Uterus (tissue), 2 donors: ENCODE measurements at regions not wholly inside any gene's neighbourhood (a gene's known extent, or its start where the extent isn't known, plus 50 kb on each side); places are given as distances from the start of the nearest gene placed in this dataset.

Experiments
- POLR2A ChIP-seq, 2 donors: fragments of 450-650 bp; IDR thresholded peaks; one replicate each; pipeline ENCODE4 v1.6.1; 2016; ENCODE audit warnings: antibody characterized with exemption in 2 of 2, mild to moderate bottlenecking in 1 of 2, moderate library complexity in 1 of 2
- TF ChIP-seq, protein P1 (sequence below), 4 experiments: fragments of 200-600 bp in 2 of 4; fragments of 450-650 bp in 2 of 4; sonication (generic) in 2 of 4; IDR thresholded peaks; one replicate each; pipeline ENCODE4 v1.5.1; 2016 to 2019; ENCODE audit warnings: antibody characterized with exemption in 4 of 4, mild to moderate bottlenecking in 2 of 4, moderate library complexity in 1 of 4

DNA sequence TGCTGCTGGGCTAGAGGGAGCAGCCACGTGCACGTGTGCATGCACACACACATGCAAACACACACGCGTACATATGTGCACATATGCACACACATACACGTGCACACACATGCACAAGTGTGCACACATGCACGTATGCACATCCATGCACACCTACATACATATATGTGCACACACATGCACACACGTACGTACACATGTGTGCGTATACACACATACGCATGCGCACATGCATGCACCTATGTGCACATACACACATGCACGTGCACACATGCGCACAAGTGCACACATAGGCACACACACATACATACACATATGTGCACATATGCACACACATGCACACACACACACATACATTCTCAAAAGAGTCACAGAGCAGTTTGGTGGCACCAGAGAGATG lies 85.9 kb upstream of the SLC25A33 start:
- no peak for TF ChIP-seq POLR2A (IDR thresholded peaks at IDR 0.05)
- TF ChIP-seq, protein P1, sequence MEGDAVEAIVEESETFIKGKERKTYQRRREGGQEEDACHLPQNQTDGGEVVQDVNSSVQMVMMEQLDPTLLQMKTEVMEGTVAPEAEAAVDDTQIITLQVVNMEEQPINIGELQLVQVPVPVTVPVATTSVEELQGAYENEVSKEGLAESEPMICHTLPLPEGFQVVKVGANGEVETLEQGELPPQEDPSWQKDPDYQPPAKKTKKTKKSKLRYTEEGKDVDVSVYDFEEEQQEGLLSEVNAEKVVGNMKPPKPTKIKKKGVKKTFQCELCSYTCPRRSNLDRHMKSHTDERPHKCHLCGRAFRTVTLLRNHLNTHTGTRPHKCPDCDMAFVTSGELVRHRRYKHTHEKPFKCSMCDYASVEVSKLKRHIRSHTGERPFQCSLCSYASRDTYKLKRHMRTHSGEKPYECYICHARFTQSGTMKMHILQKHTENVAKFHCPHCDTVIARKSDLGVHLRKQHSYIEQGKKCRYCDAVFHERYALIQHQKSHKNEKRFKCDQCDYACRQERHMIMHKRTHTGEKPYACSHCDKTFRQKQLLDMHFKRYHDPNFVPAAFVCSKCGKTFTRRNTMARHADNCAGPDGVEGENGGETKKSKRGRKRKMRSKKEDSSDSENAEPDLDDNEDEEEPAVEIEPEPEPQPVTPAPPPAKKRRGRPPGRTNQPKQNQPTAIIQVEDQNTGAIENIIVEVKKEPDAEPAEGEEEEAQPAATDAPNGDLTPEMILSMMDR (IDR thresholded peaks at IDR 0.05) = no peak
